MM.1S (cell line): ENCODE measurements at regions not wholly inside any gene's neighbourhood (a gene's known extent, or its start where the extent isn't known, plus 50 kb on each side); places are given as distances from the start of the nearest gene placed in this dataset.

ENCODE experiments used
- CTCF ChIP-seq: fragments of 300-600 bp; sonication (generic); IDR thresholded peaks from 2 replicates; pipeline ENCODE4 v1.5.1; 2016; ENCODE audit warnings: antibody characterized with exemption, low read length, mixed read lengths
- EZH2 ChIP-seq: fragments of 300-600 bp; sonication (generic); optimal IDR thresholded peaks from 2 replicates; pipeline ENCODE3; 2017; ENCODE audit warnings: low read depth, mild to moderate bottlenecking, antibody characterized with exemption, low read length, mixed read lengths
- EZH2phosphoT487 ChIP-seq: fragments of 300-600 bp; sonication (generic); IDR thresholded peaks from 2 replicates; pipeline ENCODE4 v1.6.1; 2018; ENCODE audit warnings: antibody characterized with exemption, low read length

- TF ChIP-seq CTCF (no peak), EZH2 (no peak), EZH2phosphoT487 (no peak)
Measured at GRCh38 chr13:109537584-109537983, 248.8 kb downstream of the IRS2 start.
